HCT116 (cell line): ENCODE measurements at regions not wholly inside any gene's neighbourhood (a gene's known extent, or its start where the extent isn't known, plus 50 kb on each side); places are given as distances from the start of the nearest gene placed in this dataset.

Source experiments
- ATAC-seq: fragments of 200-7000 bp; cut with Tn5 transposase; 2 replicates; pipeline ENCODE4 v1.9.1; 2020; ENCODE audit warnings: mild to moderate bottlenecking, moderate library complexity
- BruUV-seq: library from RNA; stranded (reverse); fragments of 400-500 nt; replicated peaks from 2 replicates; lab custom pipeline; 2021; lab: Mats Ljungman, UMichigan
- CTCF ChIA-PET: fragments of 300-600 bp; sonication (Branson Sonifier 250); formaldehyde crosslinking; loops from one replicate; lab custom pipeline; 2021; ENCODE audit warnings: antibody characterized with exemption; lab: Charles Lee
- POLR2A ChIA-PET: fragments of 300-600, 350-600 bp; sonication (Branson Sonifier 250); formaldehyde crosslinking; loops from one replicate; lab custom pipeline; 2021; ENCODE audit warnings: antibody characterized with exemption; lab: Charles Lee
- RAD21 ChIA-PET, 2 experiments: fragments of 300-600 bp; sonication (Branson Sonifier 250); formaldehyde crosslinking; loops; one replicate each; lab custom pipeline; 2023; ENCODE audit warnings: low total read pairs in 2 of 2; ENCODE audit not compliant: uncharacterized antibody in 2 of 2, unreplicated experiment in 2 of 2, low non-redundant PET in 1 of 2; lab: Charles Lee
- DNase-seq: peaks from one replicate; pipeline ENCODE4 v3.0.0-alpha.2; 2010; ENCODE audit warnings: low read depth, low spot score
- H2AFZ ChIP-seq: fragments of 200-600 bp; shearing (Covaris generic), sonication (generic); 2 replicates; pipeline ENCODE4 v1.6.1; 2017; ENCODE audit warnings: low read depth, mixed run types, mixed read lengths, antibody characterized with exemption, low read length; ENCODE audit not compliant: poor library complexity, severe bottlenecking
- H3K27ac ChIP-seq: 2 replicates; pipeline ENCODE4 v1.5.1; 2012; ENCODE audit warnings: low read depth, low read length
- H3K27me3 ChIP-seq: fragments of 200-600 bp; sonication (generic); 2 replicates; pipeline ENCODE4 v1.6.1; 2016; ENCODE audit warnings: mixed run types, low read length, mixed read lengths; ENCODE audit not compliant: insufficient read depth
- H3K36me3 ChIP-seq, 2 experiments: fragments of 200-500 bp in 1 of 2; fragments of 200-600 bp in 1 of 2; sonication (Bioruptor generic) in 1 of 2; sonication (generic) in 1 of 2; 2 replicates each; pipeline versions ENCODE4 v1.5.1 to v1.6.1; 2014 to 2016; ENCODE audit warnings: low read length in 2 of 2, inconsistent platforms in 1 of 2, mixed read lengths in 1 of 2, mixed run types in 1 of 2; ENCODE audit not compliant: insufficient read depth in 2 of 2, control insufficient read depth in 1 of 2
- H3K4me1 ChIP-seq, 2 experiments: fragments of 200-600 bp in 1 of 2; sonication (generic) in 1 of 2; 2 replicates each; pipeline versions ENCODE4 v1.5.1 to v1.6.1; 2012 to 2017; ENCODE audit warnings: low read length in 2 of 2, inconsistent platforms in 1 of 2, mild to moderate bottlenecking in 1 of 2, mixed read lengths in 1 of 2, mixed run types in 1 of 2, moderate library complexity in 1 of 2; ENCODE audit not compliant: insufficient read depth in 2 of 2, control insufficient read depth in 1 of 2
- H3K4me2 ChIP-seq: fragments of 200-600 bp; sonication (generic); 2 replicates; pipeline ENCODE4 v1.6.1; 2017; ENCODE audit warnings: mixed run types, low read length, mixed read lengths
- H3K4me3 ChIP-seq, 2 experiments: fragments of 200-600 bp in 1 of 2; sonication (generic) in 1 of 2; replicated peaks in 1 of 2; 2 replicates each; pipeline ENCODE4 v1.5.1; 2011 to 2016; ENCODE audit warnings: low read length in 2 of 2, control low read depth in 1 of 2, low read depth in 1 of 2, mild to moderate bottlenecking in 1 of 2, mixed read lengths in 1 of 2, mixed run types in 1 of 2
- H3K79me2 ChIP-seq: fragments of 200-600 bp; sonication (generic); 2 replicates; pipeline ENCODE4 v1.6.1; 2017; ENCODE audit warnings: mild to moderate bottlenecking, mixed run types, low read length, moderate library complexity, mixed read lengths; ENCODE audit not compliant: insufficient read depth
- H3K9ac ChIP-seq: fragments of 200-600 bp; sonication (generic); 2 replicates; pipeline ENCODE4 v1.6.1; 2016; ENCODE audit warnings: low read length, mixed read lengths
- H3K9me2 ChIP-seq: fragments of 200-600 bp; sonication (generic), shearing (Covaris generic); 2 replicates; pipeline ENCODE4 v1.6.1; 2017; ENCODE audit warnings: mixed run types, mild to moderate bottlenecking, moderate library complexity; ENCODE audit not compliant: insufficient read depth
- H3K9me3 ChIP-seq, 2 experiments: fragments of 200-500 bp in 1 of 2; fragments of 200-600 bp in 1 of 2; sonication (Bioruptor generic) in 1 of 2; sonication (generic) in 1 of 2; 2 replicates each; pipeline ENCODE4 v1.6.1; 2014 to 2017; ENCODE audit warnings: low read length in 2 of 2, mixed read lengths in 2 of 2, inconsistent platforms in 1 of 2, low read depth in 1 of 2, mild to moderate bottlenecking in 1 of 2, mixed run types in 1 of 2, moderate library complexity in 1 of 2; ENCODE audit not compliant: control insufficient read depth in 1 of 2, insufficient read depth in 1 of 2
- H4K20me1 ChIP-seq: fragments of 200-600 bp; sonication (generic), shearing (Covaris generic); 2 replicates; pipeline ENCODE4 v1.6.1; 2017; ENCODE audit warnings: mixed run types, mild to moderate bottlenecking, moderate library complexity; ENCODE audit not compliant: insufficient read depth
- ATF3 ChIP-seq: IDR thresholded peaks from 2 replicates; pipeline ENCODE4 v1.6.1; 2012
- CBX3 ChIP-seq: IDR thresholded peaks from 2 replicates; pipeline ENCODE4 v1.6.1; 2012; ENCODE audit warnings: low read depth
- CEBPB ChIP-seq: IDR thresholded peaks from 2 replicates; pipeline ENCODE4 v1.6.1; 2012; ENCODE audit warnings: low read depth
- CTCF ChIP-seq, 3 experiments: fragments of 200-600 bp in 1 of 3; sonication (generic) in 1 of 3; IDR thresholded peaks in 2 of 3; conservative IDR thresholded peaks in 1 of 3; 2 replicates each; pipeline ENCODE4 v1.5.1; 2012 to 2017; ENCODE audit warnings: low read depth in 2 of 3, low read length in 2 of 3, antibody characterized with exemption in 1 of 3, borderline replicate concordance in 1 of 3, control low read depth in 1 of 3, mild to moderate bottlenecking in 1 of 3, mixed read lengths in 1 of 3, mixed run types in 1 of 3, moderate library complexity in 1 of 3; ENCODE audit not compliant: insufficient read depth in 1 of 3
- ELF1 ChIP-seq: IDR thresholded peaks from 2 replicates; pipeline ENCODE4 v1.6.1; 2012; ENCODE audit warnings: low read depth, borderline replicate concordance
- EZH2 ChIP-seq: fragments of 200-600 bp; sonication (generic); IDR thresholded peaks from 2 replicates; pipeline ENCODE4 v1.6.1; 2017; ENCODE audit warnings: antibody characterized with exemption, mixed run types
- EZH2phosphoT487 ChIP-seq: fragments of 200-600 bp; IDR thresholded peaks from 2 replicates; pipeline ENCODE4 v1.6.1; 2018; ENCODE audit warnings: antibody characterized with exemption, borderline replicate concordance
- FOSL1 ChIP-seq: IDR thresholded peaks from 2 replicates; pipeline ENCODE4 v1.6.1; 2012; ENCODE audit warnings: low read depth
- JUND ChIP-seq: IDR thresholded peaks from 2 replicates; pipeline ENCODE4 v1.6.1; 2012
- MAX ChIP-seq: IDR thresholded peaks from 2 replicates; pipeline ENCODE4 v1.6.1; 2012
- RAD21 ChIP-seq: IDR thresholded peaks from 2 replicates; pipeline ENCODE4 v1.6.1; 2012; ENCODE audit warnings: low read depth, mild to moderate bottlenecking
- REST ChIP-seq: IDR thresholded peaks from 2 replicates; pipeline ENCODE4 v1.6.1; 2012; ENCODE audit warnings: low read depth
- SIN3A ChIP-seq: IDR thresholded peaks from 2 replicates; pipeline ENCODE4 v1.6.1; 2012; ENCODE audit warnings: low read depth
- SP1 ChIP-seq: IDR thresholded peaks from 2 replicates; pipeline ENCODE4 v1.6.1; 2012; ENCODE audit warnings: low read depth
- TCF7L2 ChIP-seq: IDR thresholded peaks from 2 replicates; pipeline ENCODE4 v1.7.0; 2011; ENCODE audit warnings: borderline replicate concordance, inconsistent platforms; ENCODE audit not compliant: insufficient read depth, insufficient read length; ENCODE audit errors: extremely low read depth
- YY1 ChIP-seq: IDR thresholded peaks from 2 replicates; pipeline ENCODE4 v1.6.1; 2011; ENCODE audit warnings: low read length, low read depth, moderate library complexity, mild to moderate bottlenecking; ENCODE audit not compliant: insufficient replicate concordance; ENCODE audit errors: extremely low read depth
- intact Hi-C: fragments of 100-400 bp; cut with micrococcal nuclease; formaldehyde crosslinking; loops from 2 replicates; pipeline ENCODE4 v1.10.0; 2022

- no peak for TF ChIP-seq CTCF (IDR thresholded peaks at IDR 0.05 in 2 of 3, conservative IDR thresholded peaks at IDR 0.05 in 1 of 3; ENCODE audit: borderline replicate concordance in 1 of 3, insufficient read depth in 1 of 3, low read depth in 2 of 3, low read length in 2 of 3)
- TF ChIP-seq CEBPB: no peak
- no peak for TF ChIP-seq YY1
- TF ChIP-seq CBX3: no peak
- no peak for TF ChIP-seq RAD21
- TF ChIP-seq TCF7L2: no peak
- no peak for TF ChIP-seq REST
These were observed 182.5 kb downstream of the ACKR3 start (continued) for GRCh38 chr2:236752096-236752495.

- RAD21 ChIA-PET: no interaction called here
These were observed 184.1 kb downstream of the ACKR3 start for GRCh38 chr2:236753606-236754270.

More at GRCh38 chr2:236753606-236754270, 184.1 kb downstream of the ACKR3 start:
- no peak overlapping the region for H2AFZ ChIP-seq
- no peak for DNase-seq
- no peaks in the 10 kb centered on the region for H3K9me2 ChIP-seq
- no peak overlapping the region for H3K9ac ChIP-seq
- ATAC-seq: no peak
- intact Hi-C loops: no loop called here
- no peak overlapping the region for H3K4me2 ChIP-seq
- no peaks in the 10 kb centered on the region for H3K36me3 ChIP-seq
- H3K4me3 ChIP-seq: no peak overlapping the region
- no peaks in the 10 kb centered on the region for H4K20me1 ChIP-seq
- no TSS peak for BruUV-seq
- no peaks in the 10 kb centered on the region for H3K79me2 ChIP-seq
- CTCF ChIA-PET: no interaction called here
- no peak overlapping the region for H3K27ac ChIP-seq
- H3K4me1 ChIP-seq: no peaks in the 10 kb centered on the region
- no peaks in the 10 kb centered on the region for H3K9me3 ChIP-seq
- TF ChIP-seq SIN3A: no peak
- TF ChIP-seq TCF7L2: no peak
- no peak for TF ChIP-seq JUND
- no peak for TF ChIP-seq EZH2phosphoT487
- TF ChIP-seq YY1: no peak
- TF ChIP-seq SP1: no peak
- TF ChIP-seq FOSL1: no peak
- TF ChIP-seq EZH2: no peak
- no peak for TF ChIP-seq CEBPB
- no peak for TF ChIP-seq ELF1
- no peak for TF ChIP-seq MAX
- no peak for TF ChIP-seq CTCF (IDR thresholded peaks at IDR 0.05 in 2 of 3, conservative IDR thresholded peaks at IDR 0.05 in 1 of 3; ENCODE audit: borderline replicate concordance in 1 of 3, insufficient read depth in 1 of 3, low read depth in 2 of 3, low read length in 2 of 3)
- no peak for TF ChIP-seq ATF3
- POLR2A ChIA-PET: no interaction called here
- peaks cover 46% of the 10 kb centered on the region for H3K27me3 ChIP-seq
